Ovary (tissue), 7 donors: ENCODE measurements at regions not wholly inside any gene's neighbourhood (a gene's known extent, or its start where the extent isn't known, plus 50 kb on each side); places are given as distances from the start of the nearest gene placed in this dataset.

ENCODE experiments used
- DNase-seq, 5 donors: peaks; one replicate each; pipeline ENCODE4 v3.0.0-alpha.2; 2019 to 2020
- H3K27ac ChIP-seq, 2 donors: fragments of 200-600 bp; one replicate each; pipeline versions ENCODE4 v1.5.1 to v1.8.0; 2019 to 2022
- H3K27me3 ChIP-seq: fragments of 200-600 bp; one replicate; pipeline ENCODE4 v1.8.0; 2022
- H3K36me3 ChIP-seq: fragments of 200-600 bp; sonication (generic); one replicate; pipeline ENCODE4 v1.5.1; 2019
- H3K4me1 ChIP-seq: one replicate; pipeline ENCODE4 v1.8.1; 2013; ENCODE audit warnings: mild to moderate bottlenecking, moderate library complexity; ENCODE audit not compliant: insufficient read depth
- H3K4me3 ChIP-seq: fragments of 200-600 bp; sonication (generic); one replicate; pipeline ENCODE4 v1.5.1; 2017
- H3K9me3 ChIP-seq, 2 donors: fragments of 200-600 bp in 1 of 2; sonication (generic) in 1 of 2; one replicate each; pipeline versions ENCODE4 v1.5.1 to v1.8.1; 2013 to 2019; ENCODE audit warnings: mild to moderate bottlenecking in 1 of 2, moderate library complexity in 1 of 2
- EP300 ChIP-seq: sonication (generic); formaldehyde crosslinking; IDR thresholded peaks from one replicate; pipeline ENCODE4 v1.6.1; 2017; ENCODE audit warnings: antibody characterized with exemption
- POLR2A ChIP-seq: fragments of 450-650 bp; IDR thresholded peaks from one replicate; pipeline ENCODE4 v1.6.1; 2017; ENCODE audit warnings: antibody characterized with exemption, mild to moderate bottlenecking, moderate library complexity
- WGBS, 3 donors: extraction: QIAGEN DNeasy Blood & Tissue Kit in 1 of 3; methylation state at CpG; one replicate each; pipeline versions ENCODE4 v1.1.5 to v1.1.7; 2013 to 2017; 5-methylcytosine and 5-hydroxymethylcytosine counted together
- intact Hi-C, 4 donors: fragments of 100-400 bp; cut with DNase I; formaldehyde crosslinking; loops; one replicate each; pipeline versions ENCODE4 v1.11.0 to v1.15.1; 2022 to 2023
- TF ChIP-seq, protein P1 (sequence below), 3 donors: fragments of 450-650 bp in 2 of 3; fragments of 200-600 bp in 1 of 3; IDR thresholded peaks; one replicate each; pipeline versions ENCODE4 v1.5.1 to v1.8.0; 2016 to 2022; ENCODE audit warnings: antibody characterized with exemption in 3 of 3, mild to moderate bottlenecking in 1 of 3
- donor health status: DM: no; HTN: no; CAD: no; lungs with moderate emphysema.
- donor health status: DM: no; HTN: no; CAD: no.
- donor health status: Bipolar disorder and iron deficiency.
- donor health status: DM: no; HTN: no; CAD: no.
- donor health status: DM: yes; HTN: yes; CAD: no.

DNA sequence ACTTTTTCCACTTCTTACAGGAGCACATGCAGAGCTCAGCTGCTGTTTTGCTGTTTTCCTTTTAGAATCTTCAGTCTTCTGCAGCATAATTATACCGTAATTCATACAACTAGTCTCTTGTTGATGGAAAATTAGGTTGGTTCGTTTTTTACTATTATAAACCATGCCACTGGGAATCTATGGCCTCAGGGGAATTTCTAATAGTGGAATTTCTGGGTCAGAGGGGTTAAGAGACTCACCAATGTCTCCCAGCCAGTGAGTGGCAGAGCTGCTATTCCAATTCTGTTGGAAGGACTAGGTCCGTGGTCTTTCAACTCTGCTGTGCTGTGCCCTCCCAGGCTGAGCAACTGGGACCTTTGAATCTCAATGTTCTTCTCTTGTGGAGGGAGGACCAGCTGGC, 282.5 kb downstream of the ZSWIM6 start:
- TF ChIP-seq POLR2A, result no peak
- TF ChIP-seq, protein P1, sequence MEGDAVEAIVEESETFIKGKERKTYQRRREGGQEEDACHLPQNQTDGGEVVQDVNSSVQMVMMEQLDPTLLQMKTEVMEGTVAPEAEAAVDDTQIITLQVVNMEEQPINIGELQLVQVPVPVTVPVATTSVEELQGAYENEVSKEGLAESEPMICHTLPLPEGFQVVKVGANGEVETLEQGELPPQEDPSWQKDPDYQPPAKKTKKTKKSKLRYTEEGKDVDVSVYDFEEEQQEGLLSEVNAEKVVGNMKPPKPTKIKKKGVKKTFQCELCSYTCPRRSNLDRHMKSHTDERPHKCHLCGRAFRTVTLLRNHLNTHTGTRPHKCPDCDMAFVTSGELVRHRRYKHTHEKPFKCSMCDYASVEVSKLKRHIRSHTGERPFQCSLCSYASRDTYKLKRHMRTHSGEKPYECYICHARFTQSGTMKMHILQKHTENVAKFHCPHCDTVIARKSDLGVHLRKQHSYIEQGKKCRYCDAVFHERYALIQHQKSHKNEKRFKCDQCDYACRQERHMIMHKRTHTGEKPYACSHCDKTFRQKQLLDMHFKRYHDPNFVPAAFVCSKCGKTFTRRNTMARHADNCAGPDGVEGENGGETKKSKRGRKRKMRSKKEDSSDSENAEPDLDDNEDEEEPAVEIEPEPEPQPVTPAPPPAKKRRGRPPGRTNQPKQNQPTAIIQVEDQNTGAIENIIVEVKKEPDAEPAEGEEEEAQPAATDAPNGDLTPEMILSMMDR (IDR thresholded peaks at IDR 0.05), result no peak
- Histone ChIP-seq H3K27ac (no peak overlapping the region), H3K9me3 (no peaks in the 10 kb centered on the region), H3K36me3 (no peaks in the 10 kb centered on the region), H3K27me3 (no peaks in the 10 kb centered on the region), H3K4me1 (peaks cover under 1% of the 10 kb centered on the region), H3K4me3 (no peak overlapping the region)
- intact Hi-C loops, result no loop called here
- no peak for DNase-seq
- 69 to 73% (median 71%) methylated on average over 3 of the region's 3 CpGs for WGBS, 3 donors

DNA sequence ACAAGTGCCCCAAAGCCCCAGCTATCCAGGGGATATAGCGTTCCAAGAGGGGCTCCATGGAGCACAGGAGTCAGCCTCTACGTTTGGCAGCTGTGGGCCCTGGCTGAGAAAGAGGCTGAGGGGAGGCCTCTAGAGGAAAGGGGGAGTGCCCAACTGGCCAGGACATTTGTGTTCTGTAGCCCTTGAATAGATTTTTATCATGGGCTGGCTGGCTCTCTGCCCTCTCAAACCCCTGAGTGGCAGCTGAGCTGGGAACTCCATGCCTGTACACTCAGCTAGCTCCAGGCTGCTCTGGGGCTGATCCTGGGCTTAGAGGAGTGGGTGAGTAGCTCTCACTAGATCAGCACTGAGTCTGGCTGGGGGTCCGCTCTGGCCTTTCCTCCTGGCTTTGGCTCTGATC, 285.0 kb downstream of the ZSWIM6 start:
- intact Hi-C loops, result no loop called here
- Histone ChIP-seq H3K36me3 (no peaks in the 10 kb centered on the region), H3K27ac (no peak overlapping the region), H3K4me3 (no peak overlapping the region), H3K4me1 (peaks cover 8% of the 10 kb centered on the region), H3K9me3 (no peaks in the 10 kb centered on the region), H3K27me3 (no peaks in the 10 kb centered on the region)
- WGBS, 3 donors, result 88 to 90% (median 89%) methylated on average over 3 of the region's 3 CpGs
- no peak for DNase-seq
- TF ChIP-seq, protein P1 (IDR thresholded peaks at IDR 0.05), result no peak
- TF ChIP-seq POLR2A, result no peak
- no peak for TF ChIP-seq EP300

DNA sequence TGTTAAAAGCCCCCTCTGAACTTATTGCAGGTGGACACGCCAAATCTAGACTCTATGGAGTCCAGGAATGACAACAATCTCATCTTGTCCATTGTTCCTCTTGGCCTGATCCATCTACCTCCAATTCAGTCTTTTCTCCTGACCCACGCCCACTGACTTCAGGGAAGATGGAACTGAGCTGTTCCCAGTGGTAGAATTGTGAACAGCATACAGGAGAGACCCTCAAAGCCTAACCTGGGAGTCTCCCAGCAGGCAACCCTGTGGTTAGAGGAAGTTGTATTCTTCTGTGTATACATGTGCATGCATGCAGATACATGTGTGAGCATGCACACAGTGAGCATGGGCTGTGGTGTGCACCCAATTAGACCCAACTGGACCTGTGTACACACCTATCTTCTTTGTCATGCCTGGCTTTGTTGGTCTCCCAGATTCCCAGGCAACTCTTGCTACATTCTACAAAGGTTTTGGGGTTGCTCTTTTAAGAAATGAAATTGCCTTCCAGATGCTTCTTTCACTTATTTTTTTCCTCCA, 286.0 kb downstream of the ZSWIM6 start:
- Histone ChIP-seq H3K27me3 (no peaks in the 10 kb centered on the region), H3K36me3 (no peaks in the 10 kb centered on the region), H3K27ac (no peak overlapping the region), H3K9me3 (no peaks in the 10 kb centered on the region), H3K4me1 (peaks cover 8% of the 10 kb centered on the region), H3K4me3 (no peak overlapping the region)
- DNase-seq, result no peak
- intact Hi-C loops, result no loop called here
- 95 to 98% (median 98%) methylated on average over 2 of the region's 2 CpGs for WGBS, 3 donors
- TF ChIP-seq, protein P1 (IDR thresholded peaks at IDR 0.05), result no peak
- TF ChIP-seq EP300 (no peak), POLR2A (no peak)

DNA sequence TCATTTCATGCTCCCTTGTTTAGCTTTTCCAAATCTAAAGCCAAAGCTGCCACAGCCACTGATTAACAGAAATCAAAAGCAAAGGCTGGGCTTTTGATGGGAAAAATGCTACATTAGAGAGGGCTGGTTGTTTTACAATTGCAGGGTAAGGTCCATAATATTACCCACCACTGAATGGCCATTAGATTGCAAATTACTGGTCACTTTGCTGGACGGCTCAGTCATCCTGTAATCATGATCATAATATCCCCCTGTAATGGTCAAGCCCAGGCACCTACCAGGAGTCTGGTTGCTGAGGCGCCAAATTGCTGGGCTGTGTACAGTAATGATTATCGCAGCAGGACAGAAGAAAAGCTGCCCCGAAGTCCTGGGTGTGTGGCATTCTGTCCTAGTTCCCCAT, 286.5 kb downstream of the ZSWIM6 start:
- WGBS, 3 donors, result 92 to 94% (median 93%) methylated on average over 4 of the region's 4 CpGs
- intact Hi-C loops, result no loop called here
- Histone ChIP-seq H3K27ac (no peak overlapping the region), H3K9me3 (no peaks in the 10 kb centered on the region), H3K27me3 (no peaks in the 10 kb centered on the region), H3K36me3 (no peaks in the 10 kb centered on the region), H3K4me1 (peaks cover 8% of the 10 kb centered on the region), H3K4me3 (no peak overlapping the region)
- DNase-seq, result no peak
- TF ChIP-seq EP300 (no peak), POLR2A (no peak)
- TF ChIP-seq, protein P1 (IDR thresholded peaks at IDR 0.05), result no peak

DNA sequence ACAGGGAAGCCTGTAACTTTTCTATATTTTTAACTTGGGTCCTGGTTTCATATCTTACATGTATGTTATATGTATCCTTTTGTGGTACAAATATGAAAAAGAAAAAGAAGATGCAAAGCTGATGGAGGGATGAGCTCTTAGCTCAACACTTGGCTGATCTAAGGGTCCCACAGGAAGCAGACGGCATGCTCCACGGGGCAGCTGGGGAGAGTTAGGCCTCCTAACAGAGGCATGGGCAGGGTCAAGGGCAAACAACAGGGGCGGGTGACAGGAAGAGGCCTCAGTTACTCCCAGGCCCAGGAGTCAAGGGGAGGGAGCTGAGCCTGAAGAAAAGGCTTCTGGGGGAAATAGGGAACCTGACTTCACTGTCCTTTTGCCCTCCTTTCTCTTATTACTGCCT, 287.2 kb downstream of the ZSWIM6 start:
- H3K9me3 ChIP-seq, result no peaks in the 10 kb centered on the region
- WGBS, 3 donors, result 73 to 78% (median 76%) methylated on average over 3 of the region's 3 CpGs
- TF ChIP-seq, protein P1 (IDR thresholded peaks at IDR 0.05), result no peak
- TF ChIP-seq POLR2A (no peak), EP300 (no peak)
- H3K4me1 ChIP-seq, result peaks cover 8% of the 10 kb centered on the region
- H3K27me3 ChIP-seq, result no peaks in the 10 kb centered on the region
- no peak for DNase-seq
- intact Hi-C loops, result no loop called here
- no peaks in the 10 kb centered on the region for H3K36me3 ChIP-seq
- H3K27ac ChIP-seq, result no peak overlapping the region
- H3K4me3 ChIP-seq, result no peak overlapping the region
